Ovary (tissue), 3 donors: ENCODE measurements at regions not wholly inside any gene's neighbourhood (a gene's known extent, or its start where the extent isn't known, plus 50 kb on each side); places are given as distances from the start of the nearest gene placed in this dataset.

ENCODE experiments used
- CTCF ChIP-seq, 3 donors: fragments of 450-650 bp in 2 of 3; fragments of 200-600 bp in 1 of 3; IDR thresholded peaks; one replicate each; pipeline versions ENCODE4 v1.5.1 to v1.8.0; 2016 to 2022; ENCODE audit warnings: antibody characterized with exemption in 3 of 3, mild to moderate bottlenecking in 1 of 3
- EP300 ChIP-seq: sonication (generic); formaldehyde crosslinking; IDR thresholded peaks from one replicate; pipeline ENCODE4 v1.6.1; 2017; ENCODE audit warnings: antibody characterized with exemption
- POLR2A ChIP-seq: fragments of 450-650 bp; IDR thresholded peaks from one replicate; pipeline ENCODE4 v1.6.1; 2017; ENCODE audit warnings: antibody characterized with exemption, mild to moderate bottlenecking, moderate library complexity
- donor health status: DM: no; HTN: no; CAD: no.

GRCh38 chr10:94049911-94050310, 56.2 kb downstream of the PLCE1 start:
- no peak for TF ChIP-seq CTCF (IDR thresholded peaks at IDR 0.05)
- no peak for TF ChIP-seq POLR2A
- TF ChIP-seq EP300 = no peak
